Caco-2 (cell line): ENCODE measurements at regions not wholly inside any gene's neighbourhood (a gene's known extent, or its start where the extent isn't known, plus 50 kb on each side); places are given as distances from the start of the nearest gene placed in this dataset.

Experiments used
- BruUV-seq: library from RNA; stranded (reverse); fragments of 400-500 nt; replicated peaks from 2 replicates; lab custom pipeline; 2021; lab: Mats Ljungman, UMichigan
- CTCF ChIA-PET: fragments of 300-600 bp; sonication (Branson Sonifier 250); formaldehyde crosslinking; loops from one replicate; lab custom pipeline; 2022; ENCODE audit warnings: antibody characterized with exemption; lab: Charles Lee
- POLR2A ChIA-PET: fragments of 300-600 bp; sonication (Branson Sonifier 250); formaldehyde crosslinking; loops from one replicate; lab custom pipeline; 2022; ENCODE audit warnings: antibody characterized with exemption; lab: Charles Lee
- DNase-seq, 2 experiments: peaks; one replicate each; pipeline versions ENCODE4 v3.0.0 to v3.0.0-alpha.2; 2020 to 2022
- H3K27me3 ChIP-seq: replicated peaks from 2 replicates; pipeline ENCODE4 v1.6.0; 2011; ENCODE audit warnings: low read length; ENCODE audit not compliant: control insufficient read depth, insufficient read depth
- H3K36me3 ChIP-seq: 2 replicates; pipeline ENCODE4 v1.5.1; 2011; ENCODE audit warnings: low read length; ENCODE audit not compliant: control insufficient read depth, insufficient read depth
- H3K4me1 ChIP-seq: fragments of 250-450 bp; sonication (Bioruptor Pico); 2 replicates; pipeline ENCODE4 v1.5.1; 2020; ENCODE audit warnings: mild to moderate bottlenecking
- H3K4me3 ChIP-seq: 2 replicates; pipeline ENCODE4 v1.5.1; 2011; ENCODE audit warnings: low read depth, mild to moderate bottlenecking, control low read depth, low read length
- H3K9me3 ChIP-seq: fragments of 250-450 bp; sonication (Bioruptor Pico); 2 replicates; pipeline ENCODE4 v1.5.1; 2020; ENCODE audit warnings: mild to moderate bottlenecking, moderate library complexity
- H3K27ac Mint-ChIP-seq: one replicate; pipeline ENCODE4 v1.8.0; 2022; ENCODE audit warnings: mixed read lengths; ENCODE audit not compliant: unreplicated experiment
- H3K27me3 Mint-ChIP-seq: one replicate; pipeline ENCODE4 v1.8.0; 2022; ENCODE audit warnings: mixed read lengths; ENCODE audit not compliant: insufficient read depth, unreplicated experiment
- H3K36me3 Mint-ChIP-seq: one replicate; pipeline ENCODE4 v1.8.0; 2022; ENCODE audit warnings: mild to moderate bottlenecking, mixed read lengths; ENCODE audit not compliant: insufficient read depth, unreplicated experiment
- H3K4me1 Mint-ChIP-seq: one replicate; pipeline ENCODE4 v1.8.0; 2022; ENCODE audit warnings: low read depth, mixed read lengths; ENCODE audit not compliant: unreplicated experiment
- H3K4me3 Mint-ChIP-seq: one replicate; pipeline ENCODE4 v1.8.0; 2022; ENCODE audit warnings: mild to moderate bottlenecking, moderate library complexity, mixed read lengths; ENCODE audit not compliant: unreplicated experiment
- H3K9me3 Mint-ChIP-seq: one replicate; pipeline ENCODE4 v1.8.0; 2022; ENCODE audit warnings: mixed read lengths; ENCODE audit not compliant: unreplicated experiment
- intact Hi-C: fragments of 100-400 bp; cut with micrococcal nuclease; formaldehyde crosslinking; loops from one replicate; pipeline ENCODE4 v1.10.0; 2022; ENCODE audit not compliant: unreplicated experiment
- TF ChIP-seq, protein P1 (sequence below), 2 experiments: fragments of 200-600 bp in 1 of 2; IDR thresholded peaks; 1 replicate in 1 of 2; 2 replicates in 1 of 2; pipeline versions ENCODE4 v1.5.1 to v1.8.0; 2011 to 2022; ENCODE audit warnings: antibody characterized with exemption in 1 of 2, control low read depth in 1 of 2, inconsistent platforms in 1 of 2, low read depth in 1 of 2, low read length in 1 of 2, mild to moderate bottlenecking in 1 of 2, moderate library complexity in 1 of 2; ENCODE audit not compliant: insufficient read depth in 1 of 2, severe bottlenecking in 1 of 2, unreplicated experiment in 1 of 2

DNA sequence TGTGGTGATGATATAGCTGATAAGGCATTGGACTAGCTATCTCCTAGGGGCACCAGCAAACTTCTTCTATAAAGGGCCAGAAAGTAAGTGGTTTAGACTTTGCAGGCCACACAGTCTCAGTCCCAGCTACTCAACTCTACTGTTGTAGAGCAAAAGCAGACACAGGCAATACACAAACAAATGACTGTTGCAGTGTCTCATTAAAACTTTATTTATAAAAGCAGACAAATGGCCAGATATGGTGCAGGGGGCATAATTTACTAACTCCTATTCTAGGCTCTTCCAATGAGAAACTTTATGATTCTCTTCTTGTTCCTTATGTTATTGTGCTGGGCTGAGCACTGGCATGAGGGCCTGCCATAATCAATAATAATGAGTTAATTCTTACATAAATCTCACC lies 176.8 kb upstream of the POU3F1 start:
- no peak overlapping the region for H3K4me3 Mint-ChIP-seq
- CTCF ChIA-PET, result no interaction called here
- intact Hi-C loops, result no loop called here

DNA sequence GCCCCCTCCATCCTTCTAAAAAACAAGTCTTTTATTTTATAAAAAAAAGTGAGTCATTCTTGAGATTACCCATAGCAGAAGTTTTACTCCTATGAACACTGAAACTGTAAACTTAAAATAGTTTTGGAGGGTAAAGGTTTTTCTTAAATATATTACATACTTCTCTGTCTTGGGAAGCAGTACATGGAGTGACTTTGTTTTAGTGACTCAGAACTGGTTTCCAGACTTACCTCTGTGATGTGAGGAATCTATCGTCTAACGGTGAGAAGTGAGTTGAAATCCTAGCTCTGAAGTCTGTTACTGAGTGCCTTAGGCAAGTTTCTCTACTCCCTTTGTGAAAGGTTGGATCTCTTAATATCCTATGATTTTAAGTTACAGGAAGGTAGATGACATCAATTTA lies 176.3 kb upstream of the POU3F1 start:
- intact Hi-C loops, result no loop called here
- no peaks in the 10 kb centered on the region for H3K9me3 Mint-ChIP-seq
- TF ChIP-seq, protein P1, sequence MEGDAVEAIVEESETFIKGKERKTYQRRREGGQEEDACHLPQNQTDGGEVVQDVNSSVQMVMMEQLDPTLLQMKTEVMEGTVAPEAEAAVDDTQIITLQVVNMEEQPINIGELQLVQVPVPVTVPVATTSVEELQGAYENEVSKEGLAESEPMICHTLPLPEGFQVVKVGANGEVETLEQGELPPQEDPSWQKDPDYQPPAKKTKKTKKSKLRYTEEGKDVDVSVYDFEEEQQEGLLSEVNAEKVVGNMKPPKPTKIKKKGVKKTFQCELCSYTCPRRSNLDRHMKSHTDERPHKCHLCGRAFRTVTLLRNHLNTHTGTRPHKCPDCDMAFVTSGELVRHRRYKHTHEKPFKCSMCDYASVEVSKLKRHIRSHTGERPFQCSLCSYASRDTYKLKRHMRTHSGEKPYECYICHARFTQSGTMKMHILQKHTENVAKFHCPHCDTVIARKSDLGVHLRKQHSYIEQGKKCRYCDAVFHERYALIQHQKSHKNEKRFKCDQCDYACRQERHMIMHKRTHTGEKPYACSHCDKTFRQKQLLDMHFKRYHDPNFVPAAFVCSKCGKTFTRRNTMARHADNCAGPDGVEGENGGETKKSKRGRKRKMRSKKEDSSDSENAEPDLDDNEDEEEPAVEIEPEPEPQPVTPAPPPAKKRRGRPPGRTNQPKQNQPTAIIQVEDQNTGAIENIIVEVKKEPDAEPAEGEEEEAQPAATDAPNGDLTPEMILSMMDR (IDR thresholded peaks at IDR 0.05; ENCODE audit: insufficient read depth in 1 of 2, low read depth in 1 of 2, low read length in 1 of 2, severe bottlenecking in 1 of 2, unreplicated experiment in 1 of 2), result no peak
- no peaks in the 10 kb centered on the region for H3K4me1 Mint-ChIP-seq
- no TSS peak for BruUV-seq
- no peak overlapping the region for H3K4me3 ChIP-seq
- ChIA-PET POLR2A (no interaction called here), CTCF (no interaction called here)
- no peaks in the 10 kb centered on the region for H3K4me1 ChIP-seq
- H3K27ac Mint-ChIP-seq, result no peak overlapping the region
- H3K9me3 ChIP-seq, result no peaks in the 10 kb centered on the region
- DNase-seq, result no peak
- no peaks in the 10 kb centered on the region for H3K36me3 Mint-ChIP-seq
- peaks cover 3% of the 10 kb centered on the region for H3K27me3 Mint-ChIP-seq
- H3K27me3 ChIP-seq, result no peaks in the 10 kb centered on the region
- no peaks in the 10 kb centered on the region for H3K36me3 ChIP-seq
- no peak overlapping the region for H3K4me3 Mint-ChIP-seq

More for the DNA sequence above, 176.8 kb upstream of the POU3F1 start:
- Mint-ChIP-seq H3K4me1 (no peaks in the 10 kb centered on the region), H3K27me3 (peaks cover 3% of the 10 kb centered on the region), H3K36me3 (no peaks in the 10 kb centered on the region), H3K27ac (no peak overlapping the region), H3K9me3 (no peaks in the 10 kb centered on the region)
- Histone ChIP-seq H3K4me3 (no peak overlapping the region), H3K36me3 (no peaks in the 10 kb centered on the region), H3K27me3 (no peaks in the 10 kb centered on the region), H3K4me1 (no peaks in the 10 kb centered on the region), H3K9me3 (no peaks in the 10 kb centered on the region)
- TF ChIP-seq, protein P1 (IDR thresholded peaks at IDR 0.05; ENCODE audit: insufficient read depth in 1 of 2, low read depth in 1 of 2, low read length in 1 of 2, severe bottlenecking in 1 of 2, unreplicated experiment in 1 of 2), result no peak
- DNase-seq, result no peak
- no TSS peak for BruUV-seq
- POLR2A ChIA-PET, result no interaction called here

DNA sequence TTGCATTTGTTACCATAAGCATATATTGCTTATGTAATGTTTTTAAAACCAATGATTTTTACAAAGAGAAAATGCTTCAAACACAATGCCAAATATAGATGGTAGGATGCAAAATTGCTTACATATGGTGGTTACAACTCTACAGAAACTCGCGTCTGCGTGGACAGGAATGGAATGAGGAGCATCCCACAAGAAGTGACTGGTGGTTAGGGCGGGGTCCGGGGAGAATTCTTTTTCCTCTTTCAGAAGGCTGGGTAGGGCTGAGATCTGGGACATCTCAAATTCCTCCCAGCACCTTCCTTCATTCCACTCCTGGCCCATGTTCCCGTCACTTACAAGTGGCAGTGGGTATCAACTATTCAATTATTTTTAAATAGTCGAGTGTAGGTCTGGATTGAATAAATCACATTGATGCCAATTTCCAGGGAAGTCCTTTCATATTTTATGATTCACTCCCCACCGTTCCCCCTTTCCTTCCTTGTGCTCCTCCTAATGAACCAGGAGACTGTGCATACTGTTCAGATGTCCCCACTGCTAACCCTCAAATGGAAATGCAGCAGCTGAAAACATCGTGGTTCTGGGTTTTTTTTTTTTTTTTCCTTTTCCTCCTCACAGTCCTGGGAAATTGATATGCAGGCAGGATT lies 174.5 kb upstream of the POU3F1 start:
- ChIA-PET POLR2A (no interaction called here), CTCF (no interaction called here)
- no peaks in the 10 kb centered on the region for H3K4me1 ChIP-seq
- no TSS peak for BruUV-seq
- TF ChIP-seq, protein P1 (IDR thresholded peaks at IDR 0.05; ENCODE audit: insufficient read depth in 1 of 2, low read depth in 1 of 2, low read length in 1 of 2, severe bottlenecking in 1 of 2, unreplicated experiment in 1 of 2), result no peak
- H3K36me3 ChIP-seq, result no peaks in the 10 kb centered on the region
- no peaks in the 10 kb centered on the region for H3K27me3 ChIP-seq
- Mint-ChIP-seq H3K27me3 (peaks cover 7% of the 10 kb centered on the region), H3K27ac (no peak overlapping the region), H3K4me3 (no peak overlapping the region), H3K4me1 (no peaks in the 10 kb centered on the region), H3K9me3 (no peaks in the 10 kb centered on the region), H3K36me3 (no peaks in the 10 kb centered on the region)
- no peak overlapping the region for H3K4me3 ChIP-seq
- intact Hi-C loops, result no loop called here
- DNase-seq, result no peak
- H3K9me3 ChIP-seq, result no peaks in the 10 kb centered on the region
